ENCODE measurements at regions not wholly inside any gene's neighbourhood (a gene's known extent, or its start where the extent isn't known, plus 50 kb on each side); places are given as distances from the start of the nearest gene placed in this dataset.

DNA sequence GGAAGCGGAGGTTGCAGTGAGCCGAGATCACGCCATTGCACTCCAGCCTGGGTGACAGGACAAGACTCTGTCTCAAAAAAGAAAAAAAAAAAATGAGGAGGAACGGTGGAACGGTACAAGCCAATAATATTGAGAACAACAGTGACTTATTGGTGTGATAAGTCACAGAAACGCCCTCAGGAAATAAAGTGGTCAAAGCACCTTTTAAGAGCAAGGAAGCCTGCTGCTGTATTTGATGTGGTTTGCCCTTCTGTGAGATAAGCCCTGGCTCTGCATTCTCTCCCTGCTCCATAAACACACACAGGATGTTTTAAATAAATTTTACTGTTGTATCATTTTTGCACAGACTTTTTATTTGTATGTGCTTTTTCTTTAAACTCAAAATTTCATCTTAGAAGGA, 269.9 kb upstream of the MSX2 start:
- Histone ChIP-seq H3K9me3 (ENCODE audit: low read depth) (no peaks in the 10 kb centered on the region), H3K4me1 (ENCODE audit: insufficient read depth) (no peaks in the 10 kb centered on the region), H3K4me2 (no peak overlapping the region), H3K79me2 (no peaks in the 10 kb centered on the region), H3K36me3 (replicated peaks; ENCODE audit: insufficient read depth, low read depth) (no peaks in the 10 kb centered on the region), H3K4me3 (no peak overlapping the region), H4K20me1 (ENCODE audit: insufficient read depth, poor library complexity, severe bottlenecking) (no peaks in the 10 kb centered on the region), H3K9me2 (replicated peaks; ENCODE audit: insufficient read depth) (no peaks in the 10 kb centered on the region), H3K27ac (no peak overlapping the region), H3K27me3 (no peaks in the 10 kb centered on the region), H2AFZ (no peak overlapping the region)
- no peak for DNase-seq (ENCODE audit: low spot score)
- TF ChIP-seq, protein P1, sequence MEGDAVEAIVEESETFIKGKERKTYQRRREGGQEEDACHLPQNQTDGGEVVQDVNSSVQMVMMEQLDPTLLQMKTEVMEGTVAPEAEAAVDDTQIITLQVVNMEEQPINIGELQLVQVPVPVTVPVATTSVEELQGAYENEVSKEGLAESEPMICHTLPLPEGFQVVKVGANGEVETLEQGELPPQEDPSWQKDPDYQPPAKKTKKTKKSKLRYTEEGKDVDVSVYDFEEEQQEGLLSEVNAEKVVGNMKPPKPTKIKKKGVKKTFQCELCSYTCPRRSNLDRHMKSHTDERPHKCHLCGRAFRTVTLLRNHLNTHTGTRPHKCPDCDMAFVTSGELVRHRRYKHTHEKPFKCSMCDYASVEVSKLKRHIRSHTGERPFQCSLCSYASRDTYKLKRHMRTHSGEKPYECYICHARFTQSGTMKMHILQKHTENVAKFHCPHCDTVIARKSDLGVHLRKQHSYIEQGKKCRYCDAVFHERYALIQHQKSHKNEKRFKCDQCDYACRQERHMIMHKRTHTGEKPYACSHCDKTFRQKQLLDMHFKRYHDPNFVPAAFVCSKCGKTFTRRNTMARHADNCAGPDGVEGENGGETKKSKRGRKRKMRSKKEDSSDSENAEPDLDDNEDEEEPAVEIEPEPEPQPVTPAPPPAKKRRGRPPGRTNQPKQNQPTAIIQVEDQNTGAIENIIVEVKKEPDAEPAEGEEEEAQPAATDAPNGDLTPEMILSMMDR (IDR thresholded peaks at IDR 0.05; ENCODE audit: poor library complexity) = no peak
- TF ChIP-seq EZH2 (IDR thresholded peaks at IDR 0.05; ENCODE audit: borderline replicate concordance) (no peak), EZH2phosphoT487 (IDR thresholded peaks at IDR 0.05; ENCODE audit: low read depth, severe bottlenecking, unreplicated experiment) (no peak)
- 48% methylated on average over 6 of the region's 6 CpGs for WGBS (ENCODE audit: low lambda C conversion rate, missing lambda C conversion rate)

DNA sequence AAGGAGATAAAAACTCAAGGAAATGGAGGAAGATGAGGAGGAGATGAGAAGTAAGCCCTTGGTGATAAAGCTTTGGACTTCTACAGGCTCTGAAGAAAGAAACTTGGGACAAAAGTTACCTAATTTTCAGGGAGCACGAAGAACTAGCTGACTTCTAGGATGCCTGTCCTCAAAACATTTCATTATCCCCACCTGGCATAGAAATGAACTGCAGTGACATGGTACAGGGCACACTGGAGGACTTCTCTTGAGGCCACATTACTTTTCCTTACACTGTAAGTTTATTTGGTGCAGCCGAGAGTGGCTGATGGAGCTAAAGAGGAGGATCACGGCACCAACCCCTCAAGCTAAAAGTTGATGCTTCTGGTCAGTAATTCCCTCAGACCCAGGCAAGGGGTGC, 269.5 kb upstream of the MSX2 start:
- no peak overlapping the region for H3K4me3 ChIP-seq
- WGBS (ENCODE audit: low lambda C conversion rate, missing lambda C conversion rate) = 42% methylated on average over 3 of the region's 3 CpGs
- H3K4me2 ChIP-seq = no peak overlapping the region
- H3K27me3 ChIP-seq = no peaks in the 10 kb centered on the region
- no peak for DNase-seq (ENCODE audit: low spot score)
- no peak overlapping the region for H2AFZ ChIP-seq
- no peaks in the 10 kb centered on the region for H4K20me1 ChIP-seq (ENCODE audit: insufficient read depth, poor library complexity, severe bottlenecking)
- no peak overlapping the region for H3K27ac ChIP-seq
- no peaks in the 10 kb centered on the region for H3K36me3 ChIP-seq (replicated peaks; ENCODE audit: insufficient read depth, low read depth)
- no peaks in the 10 kb centered on the region for H3K9me2 ChIP-seq (replicated peaks; ENCODE audit: insufficient read depth)
- H3K79me2 ChIP-seq = no peaks in the 10 kb centered on the region
- no peaks in the 10 kb centered on the region for H3K4me1 ChIP-seq (ENCODE audit: insufficient read depth)
- TF ChIP-seq EZH2 (IDR thresholded peaks at IDR 0.05; ENCODE audit: borderline replicate concordance) = no peak
- no peak for TF ChIP-seq EZH2phosphoT487 (IDR thresholded peaks at IDR 0.05; ENCODE audit: low read depth, severe bottlenecking, unreplicated experiment)
- TF ChIP-seq, protein P1 (IDR thresholded peaks at IDR 0.05; ENCODE audit: poor library complexity) = no peak
- H3K9me3 ChIP-seq (ENCODE audit: low read depth) = no peaks in the 10 kb centered on the region

DNA sequence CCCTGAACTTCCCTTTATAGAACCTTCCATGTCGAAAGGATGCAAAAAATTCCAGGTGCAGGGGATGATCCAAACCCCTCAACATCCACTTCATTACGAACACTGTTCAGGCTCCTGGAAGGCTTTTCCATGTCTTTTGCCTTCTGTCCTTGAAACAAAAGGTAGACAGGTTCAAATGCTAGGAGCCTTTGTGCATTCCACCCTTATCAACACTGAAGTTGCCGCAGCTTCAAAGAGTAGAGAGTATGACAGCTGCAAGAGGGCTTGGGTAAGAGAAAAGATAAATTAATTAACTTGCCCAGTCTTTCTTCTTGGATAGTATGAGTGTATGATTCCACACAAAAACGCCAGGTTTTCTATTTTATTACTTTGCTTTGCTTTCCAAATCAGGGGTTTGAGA, 269.1 kb upstream of the MSX2 start:
- Histone ChIP-seq H4K20me1 (ENCODE audit: insufficient read depth, poor library complexity, severe bottlenecking) (no peaks in the 10 kb centered on the region), H3K27ac (no peak overlapping the region)
- WGBS (ENCODE audit: low lambda C conversion rate, missing lambda C conversion rate) = 36% methylated on average over 4 of the region's 4 CpGs

More for the DNA sequence above, 269.1 kb upstream of the MSX2 start:
- Histone ChIP-seq H3K4me3 (no peak overlapping the region), H3K36me3 (replicated peaks; ENCODE audit: insufficient read depth, low read depth) (no peaks in the 10 kb centered on the region), H3K4me1 (ENCODE audit: insufficient read depth) (peaks cover 4% of the 10 kb centered on the region), H3K9me2 (replicated peaks; ENCODE audit: insufficient read depth) (no peaks in the 10 kb centered on the region), H3K79me2 (no peaks in the 10 kb centered on the region), H2AFZ (no peak overlapping the region), H3K4me2 (no peak overlapping the region), H3K27me3 (no peaks in the 10 kb centered on the region), H3K9me3 (ENCODE audit: low read depth) (no peaks in the 10 kb centered on the region)
- no peak for DNase-seq (ENCODE audit: low spot score)
- TF ChIP-seq EZH2phosphoT487 (IDR thresholded peaks at IDR 0.05; ENCODE audit: low read depth, severe bottlenecking, unreplicated experiment) = no peak
- TF ChIP-seq, protein P1 (IDR thresholded peaks at IDR 0.05; ENCODE audit: poor library complexity) = no peak
- TF ChIP-seq EZH2 (IDR thresholded peaks at IDR 0.05; ENCODE audit: borderline replicate concordance) = no peak
